Mesendoderm (in vitro differentiated cells): ENCODE measurements at regions not wholly inside any gene's neighbourhood (a gene's known extent, or its start where the extent isn't known, plus 50 kb on each side); places are given as distances from the start of the nearest gene placed in this dataset.
"Not testable (repeated sequence)": the region's sequence is repeated elsewhere in the genome, so short reads cannot be mapped to it uniquely, and the experiment has no call there.

Source experiments
- DNase-seq: peaks from one replicate; pipeline ENCODE4 v3.0.0; 2013
- H2AK5ac ChIP-seq: 2 replicates; pipeline ENCODE4 v1.6.1; 2013; ENCODE audit warnings: low read length, inconsistent platforms
- H2BK120ac ChIP-seq: 2 replicates; pipeline ENCODE4 v1.6.1; 2013; ENCODE audit warnings: low read depth, mild to moderate bottlenecking, low read length, moderate library complexity, mixed read lengths
- H2BK15ac ChIP-seq: replicated peaks from 2 replicates; pipeline ENCODE4 v1.6.1; 2013; ENCODE audit warnings: low read depth, mild to moderate bottlenecking, moderate library complexity
- H2BK5ac ChIP-seq: 2 replicates; pipeline ENCODE4 v1.6.1; 2013; ENCODE audit warnings: low read length, inconsistent platforms
- H3K18ac ChIP-seq: 2 replicates; pipeline ENCODE4 v1.6.1; 2013; ENCODE audit warnings: mild to moderate bottlenecking, low read length, mixed read lengths
- H3K23ac ChIP-seq: one replicate; pipeline ENCODE4 v1.6.1; 2013; ENCODE audit warnings: low read length
- H3K27ac ChIP-seq: 2 replicates; pipeline ENCODE4 v1.5.1; 2013; ENCODE audit warnings: low read depth, mild to moderate bottlenecking, inconsistent platforms, low read length, moderate library complexity
- H3K27me3 ChIP-seq: 2 replicates; pipeline ENCODE4 v1.6.1; 2013; ENCODE audit warnings: low read length, control low read depth, mild to moderate bottlenecking, inconsistent platforms; ENCODE audit not compliant: insufficient read depth, poor library complexity
- H3K36me3 ChIP-seq: 2 replicates; pipeline ENCODE4 v1.6.1; 2013; ENCODE audit warnings: low read length, inconsistent platforms; ENCODE audit not compliant: control insufficient read depth, insufficient read depth
- H3K4ac ChIP-seq: one replicate; pipeline ENCODE4 v1.6.1; 2013; ENCODE audit warnings: low read depth, mild to moderate bottlenecking, low read length, moderate library complexity
- H3K4me1 ChIP-seq: 2 replicates; pipeline ENCODE4 v1.6.1; 2013; ENCODE audit warnings: low read depth, low read length, inconsistent platforms; ENCODE audit not compliant: control insufficient read depth
- H3K4me2 ChIP-seq: 2 replicates; pipeline ENCODE4 v1.6.1; 2013; ENCODE audit warnings: low read length
- H3K4me3 ChIP-seq: 2 replicates; pipeline ENCODE4 v1.5.1; 2013; ENCODE audit warnings: mild to moderate bottlenecking, low read length
- H3K56ac ChIP-seq: one replicate; pipeline ENCODE4 v1.6.1; 2013; ENCODE audit warnings: low read length
- H3K79me1 ChIP-seq: 2 replicates; pipeline ENCODE4 v1.6.1; 2013; ENCODE audit warnings: low read length, inconsistent platforms
- H3K79me2 ChIP-seq: 2 replicates; pipeline ENCODE4 v1.6.1; 2013; ENCODE audit warnings: mild to moderate bottlenecking, low read length; ENCODE audit not compliant: control insufficient read depth, insufficient read depth
- H3K9ac ChIP-seq: 2 replicates; pipeline ENCODE4 v1.6.1; 2013; ENCODE audit warnings: low read length, inconsistent platforms
- H4K5ac ChIP-seq: one replicate; pipeline ENCODE4 v1.6.1; 2013; ENCODE audit warnings: low read length
- H4K8ac ChIP-seq: one replicate; pipeline ENCODE4 v1.6.1; 2013; ENCODE audit warnings: low read depth, mild to moderate bottlenecking, control low read depth, low read length, moderate library complexity
- WGBS: extraction: QIAGEN DNeasy Blood & Tissue Kit; methylation state at CpG from one replicate; pipeline ENCODE4 v1.1.7; 2013; ENCODE audit warnings: low lambda C conversion rate, missing lambda C conversion rate; ENCODE audit not compliant: insufficient coverage; ENCODE audit errors: extremely low coverage; 5-methylcytosine and 5-hydroxymethylcytosine counted together

- Histone ChIP-seq H4K5ac (no peak overlapping the region), H3K79me1 (no peaks in the 10 kb centered on the region), H2BK15ac (no peak overlapping the region), H3K23ac (no peak overlapping the region), H3K27ac (no peak overlapping the region), H2AK5ac (no peak overlapping the region), H3K79me2 (no peaks in the 10 kb centered on the region), H2BK5ac (no peak overlapping the region), H2BK120ac (no peak overlapping the region), H3K18ac (no peak overlapping the region), H3K4me1 (no peaks in the 10 kb centered on the region), H3K27me3 (no peaks in the 10 kb centered on the region), H3K56ac (no peak overlapping the region), H4K8ac (no peak overlapping the region), H3K36me3 (no peaks in the 10 kb centered on the region), H3K4me2 (no peak overlapping the region), H3K9ac (no peak overlapping the region), H3K4me3 (no peak overlapping the region), H3K4ac (no peak overlapping the region)
- no peak for DNase-seq
- WGBS, result no CpG with 5 or more reads among the region's 1 CpG
Observed at GRCh38 chr16:49955858-49956257, 69.2 kb upstream of the CNEP1R1 start.

GRCh38 chr16:49956915-49957314 is 68.1 kb upstream of the CNEP1R1 start:
- Histone ChIP-seq H4K8ac (no peak overlapping the region), H4K5ac (no peak overlapping the region), H3K4me1 (no peaks in the 10 kb centered on the region), H3K27me3 (no peaks in the 10 kb centered on the region), H3K36me3 (no peaks in the 10 kb centered on the region), H3K27ac (no peak overlapping the region), H3K9ac (no peak overlapping the region), H3K56ac (no peak overlapping the region), H3K4me3 (no peak overlapping the region), H2BK5ac (no peak overlapping the region), H3K4ac (no peak overlapping the region), H3K79me2 (no peaks in the 10 kb centered on the region), H2BK120ac (no peak overlapping the region), H3K79me1 (no peaks in the 10 kb centered on the region), H3K18ac (no peak overlapping the region), H2AK5ac (no peak overlapping the region), H2BK15ac (no peak overlapping the region), H3K4me2 (no peak overlapping the region), H3K23ac (no peak overlapping the region)
- DNase-seq, result no peak
- WGBS, result no CpG with 5 or more reads among the region's 4 CpGs

DNA sequence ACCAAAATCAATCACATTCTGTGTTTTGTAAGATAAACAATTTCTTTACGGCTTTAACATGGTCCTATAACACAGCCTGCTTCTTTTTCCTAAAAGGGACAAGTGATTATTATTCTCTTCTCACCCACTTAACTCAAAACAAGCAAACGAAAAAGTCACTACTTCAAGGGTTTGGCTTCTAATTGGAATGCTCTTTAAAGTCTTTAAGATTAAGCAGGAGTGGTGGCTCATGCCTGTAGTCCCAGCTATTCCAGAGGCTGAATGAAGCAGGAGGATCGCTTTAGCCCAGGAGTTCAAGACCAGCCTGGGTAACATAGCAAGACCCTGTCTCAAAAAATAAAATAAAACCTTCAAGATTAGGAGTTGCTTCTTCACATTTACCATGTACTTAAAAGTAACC is 66.6 kb upstream of the CNEP1R1 start:
- H3K4me3 ChIP-seq, result no peak overlapping the region
- H3K27me3 ChIP-seq, result no peaks in the 10 kb centered on the region
- no peak overlapping the region for H2BK5ac ChIP-seq
- no peak overlapping the region for H4K8ac ChIP-seq
- no peak for DNase-seq
- H3K18ac ChIP-seq, result no peak overlapping the region
- H3K56ac ChIP-seq, result no peak overlapping the region
- H3K79me2 ChIP-seq, result no peaks in the 10 kb centered on the region
- H3K9ac ChIP-seq, result no peak overlapping the region
- no peaks in the 10 kb centered on the region for H3K4me1 ChIP-seq
- H2BK120ac ChIP-seq, result no peak overlapping the region
- no peaks in the 10 kb centered on the region for H3K79me1 ChIP-seq
- no peak overlapping the region for H3K4ac ChIP-seq
- H4K5ac ChIP-seq, result no peak overlapping the region
- H3K36me3 ChIP-seq, result no peaks in the 10 kb centered on the region
- no peak overlapping the region for H3K27ac ChIP-seq
- H3K23ac ChIP-seq, result no peak overlapping the region
- H2AK5ac ChIP-seq, result no peak overlapping the region
- H3K4me2 ChIP-seq, result no peak overlapping the region
- WGBS, result no CpG with 5 or more reads among the region's 3 CpGs
- H2BK15ac ChIP-seq, result no peak overlapping the region

DNA sequence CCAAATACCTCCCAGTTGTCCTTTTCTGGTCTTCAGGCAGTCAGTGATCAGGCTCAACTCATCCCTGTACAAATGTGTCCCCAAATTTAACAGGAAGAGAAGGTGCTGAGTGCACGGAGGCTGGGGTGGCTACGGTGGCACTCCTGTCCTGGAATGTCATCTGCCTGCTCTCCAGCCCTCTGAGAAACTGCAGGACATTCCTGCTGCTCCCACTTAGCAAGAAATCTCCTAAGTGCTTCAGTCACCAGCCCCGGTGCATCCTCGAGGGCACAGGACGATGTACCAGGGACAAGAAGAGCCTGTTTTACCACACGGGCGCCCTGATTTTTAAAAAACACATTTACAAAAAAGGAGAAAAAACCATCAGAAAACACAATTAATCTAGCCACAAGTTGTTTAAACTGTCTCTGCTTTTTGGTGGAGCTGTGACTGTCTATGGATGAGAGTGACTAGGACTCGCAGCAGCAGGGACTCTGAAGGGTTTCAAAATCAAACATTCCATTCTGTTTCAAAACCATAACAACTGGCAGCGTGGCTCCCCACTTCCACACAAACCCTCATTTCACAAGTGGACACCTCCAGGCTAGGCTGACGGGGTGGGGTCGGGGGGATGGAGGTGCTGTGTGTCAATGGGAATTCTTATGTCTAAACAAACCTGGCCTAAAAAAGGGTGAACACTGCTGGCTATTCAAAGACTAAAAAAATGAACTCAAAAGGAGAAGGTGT is 65.3 kb upstream of the CNEP1R1 start:
- no peak overlapping the region for H2BK5ac ChIP-seq
- no peak overlapping the region for H3K4ac ChIP-seq
- no peak overlapping the region for H3K4me3 ChIP-seq
- WGBS, result no CpG with 5 or more reads among the region's 11 CpGs
- H3K4me1 ChIP-seq, result no peaks in the 10 kb centered on the region
- no peak overlapping the region for H4K8ac ChIP-seq
- H3K79me1 ChIP-seq, result no peaks in the 10 kb centered on the region
- no peak overlapping the region for H3K18ac ChIP-seq
- no peaks in the 10 kb centered on the region for H3K36me3 ChIP-seq
- no peaks in the 10 kb centered on the region for H3K27me3 ChIP-seq
- no peak overlapping the region for H4K5ac ChIP-seq
- H2BK15ac ChIP-seq, result no peak overlapping the region
- no peak overlapping the region for H3K56ac ChIP-seq
- no peak overlapping the region for H3K4me2 ChIP-seq
- no peak overlapping the region for H3K9ac ChIP-seq
- H3K79me2 ChIP-seq, result no peaks in the 10 kb centered on the region
- no peak overlapping the region for H3K27ac ChIP-seq
- no peak overlapping the region for H3K23ac ChIP-seq
- no peak overlapping the region for H2AK5ac ChIP-seq
- DNase-seq, result no peak
- no peak overlapping the region for H2BK120ac ChIP-seq

GRCh38 chr16:49961089-49961488 is 63.9 kb upstream of the CNEP1R1 start:
- no peak overlapping the region for H3K23ac ChIP-seq
- no CpG with 5 or more reads among the region's 3 CpGs for WGBS
- no peak overlapping the region for H2BK15ac ChIP-seq
- H3K79me2 ChIP-seq, result no peaks in the 10 kb centered on the region
- no peak overlapping the region for H3K9ac ChIP-seq
- no peak overlapping the region for H4K8ac ChIP-seq
- no peak overlapping the region for H3K4ac ChIP-seq
- H3K56ac ChIP-seq, result no peak overlapping the region
- no peak overlapping the region for H3K18ac ChIP-seq
- H3K4me1 ChIP-seq, result no peaks in the 10 kb centered on the region
- no peaks in the 10 kb centered on the region for H3K36me3 ChIP-seq
- no peak overlapping the region for H3K4me3 ChIP-seq
- H3K79me1 ChIP-seq, result no peaks in the 10 kb centered on the region
- H2BK5ac ChIP-seq, result no peak overlapping the region
- no peak overlapping the region for H3K4me2 ChIP-seq
- no peak overlapping the region for H2BK120ac ChIP-seq
- H3K27ac ChIP-seq, result no peak overlapping the region
- no peak for DNase-seq
- no peak overlapping the region for H4K5ac ChIP-seq
- H2AK5ac ChIP-seq, result no peak overlapping the region
- H3K27me3 ChIP-seq, result no peaks in the 10 kb centered on the region

DNA sequence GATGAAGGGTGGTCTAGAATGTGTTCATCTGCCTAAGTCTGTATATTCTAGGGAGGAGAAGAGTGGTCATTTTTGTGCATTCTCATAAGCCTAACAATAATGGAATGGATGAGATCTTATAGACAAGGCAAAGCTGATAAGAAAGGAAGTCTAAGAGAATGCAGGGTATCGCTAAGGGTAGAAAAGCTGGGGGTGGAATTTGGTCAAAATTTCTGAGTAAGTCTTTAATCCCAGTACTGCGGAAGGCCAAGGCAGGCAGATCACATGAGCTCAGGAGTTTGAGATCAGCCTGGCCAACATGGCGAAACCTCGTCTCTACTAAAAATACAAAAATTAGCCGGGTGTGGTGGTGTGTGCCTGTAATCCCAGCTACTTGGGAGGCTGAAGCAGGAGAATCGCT is 62.5 kb upstream of the CNEP1R1 start:
- H4K8ac ChIP-seq, H3K9ac ChIP-seq, H2AK5ac ChIP-seq, H4K5ac ChIP-seq, H3K79me1 ChIP-seq, DNase-seq, H3K27me3 ChIP-seq, H3K36me3 ChIP-seq, H3K4ac ChIP-seq, H3K56ac ChIP-seq, H3K4me2 ChIP-seq, H3K18ac ChIP-seq, H3K23ac ChIP-seq, H3K4me3 ChIP-seq, H2BK120ac ChIP-seq, H3K79me2 ChIP-seq, H3K4me1 ChIP-seq, H2BK15ac ChIP-seq, H3K27ac ChIP-seq, H2BK5ac ChIP-seq: not testable (repeated sequence)
- no CpG with 5 or more reads among the region's 6 CpGs for WGBS
